Kidney (tissue), 13 donors: ENCODE measurements at regions not wholly inside any gene's neighbourhood (a gene's known extent, or its start where the extent isn't known, plus 50 kb on each side); places are given as distances from the start of the nearest gene placed in this dataset.

Source experiments
- DNase-seq, 5 donors: peaks; one replicate each; pipeline ENCODE4 v3.0.0-alpha.2; 2013 to 2020
- FAIRE-seq: peaks from 2 replicates; lab custom pipeline; 2012; peaks lifted over from hg19 to GRCh38; lab: Jason Lieb, UNC
- H3K27ac ChIP-seq, 2 donors: one replicate each; pipeline ENCODE4 v1.7.0; 2013; ENCODE audit warnings: low read depth in 2 of 2, low read length in 2 of 2, inconsistent platforms in 1 of 2
- H3K27me3 ChIP-seq: one replicate; pipeline ENCODE4 v1.7.1; 2013; ENCODE audit warnings: low read length, inconsistent platforms; ENCODE audit not compliant: control insufficient read depth, insufficient read depth
- H3K36me3 ChIP-seq, 3 donors: one replicate each; pipeline versions ENCODE4 v1.7.0 to v1.7.1; 2013; ENCODE audit warnings: low read length in 3 of 3, control low read depth in 1 of 3, inconsistent platforms in 1 of 3; ENCODE audit not compliant: insufficient read depth in 3 of 3, control insufficient read depth in 2 of 3
- H3K4me1 ChIP-seq, 3 donors: one replicate each; pipeline versions ENCODE4 v1.7.0 to v1.7.1; 2013; ENCODE audit warnings: low read length in 3 of 3, inconsistent platforms in 1 of 3, low read depth in 1 of 3; ENCODE audit not compliant: control insufficient read depth in 2 of 3, insufficient read depth in 2 of 3
- H3K4me3 ChIP-seq, 3 donors: one replicate each; pipeline versions ENCODE4 v1.7.0 to v1.8.1; 2013; ENCODE audit warnings: low read length in 3 of 3, control low read depth in 1 of 3, inconsistent platforms in 1 of 3
- H3K9ac ChIP-seq, 3 donors: one replicate each; pipeline versions ENCODE4 v1.7.0 to v1.7.1; 2013; ENCODE audit warnings: low read length in 3 of 3, control low read depth in 1 of 3, inconsistent platforms in 1 of 3
- H3K9me3 ChIP-seq, 3 donors: one replicate each; pipeline versions ENCODE4 v1.7.0 to v1.7.1; 2013; ENCODE audit warnings: low read length in 3 of 3, control low read depth in 1 of 3, inconsistent platforms in 1 of 3; ENCODE audit not compliant: control insufficient read depth in 2 of 3, insufficient read depth in 1 of 3
- intact Hi-C: fragments of 100-400 bp; cut with DNase I; formaldehyde crosslinking; loops from one replicate; pipeline ENCODE4 v1.11.1; 2022
- TF ChIP-seq, protein P1 (sequence below): IDR thresholded peaks from 3 replicates; pipeline ENCODE4 v1.5.1; 2012; ENCODE audit warnings: mild to moderate bottlenecking, moderate library complexity, borderline replicate concordance; ENCODE audit not compliant: insufficient read depth; ENCODE audit errors: extremely low read depth
- donor health status: control.
- donor health status: control.
- donor health status: control.
- donor health status: control.
- donor health status: control.
- donor health status: DM: yes; HTN: yes; CAD: no.
- donor health status: Normal renal cell carcinoma (clear cell type).

DNA sequence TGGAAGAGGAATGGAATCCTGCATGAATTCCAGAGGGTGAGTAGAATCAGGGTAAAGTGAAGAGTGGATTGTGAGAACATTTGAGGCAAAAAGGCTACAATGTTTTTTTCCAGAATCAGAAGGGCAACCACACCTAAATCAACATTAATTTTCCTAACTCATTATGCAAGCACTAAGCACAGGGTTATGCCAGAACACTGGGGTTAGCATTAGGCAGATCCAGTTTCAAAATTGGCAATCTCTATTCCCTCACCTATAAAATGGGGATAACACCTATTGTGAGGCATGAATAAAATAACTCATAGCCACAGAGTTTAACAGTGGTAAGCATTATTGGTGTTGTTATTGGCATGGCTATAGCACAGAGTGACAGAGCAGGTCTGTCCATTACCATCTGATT is 378.6 kb upstream of the FAT3 start:
- H3K9me3 ChIP-seq: no peaks in the 10 kb centered on the region
- no peaks in the 10 kb centered on the region for H3K36me3 ChIP-seq
- no peak overlapping the region for H3K4me3 ChIP-seq
- FAIRE-seq (no peak), DNase-seq (no peak)
- TF ChIP-seq, protein P1, sequence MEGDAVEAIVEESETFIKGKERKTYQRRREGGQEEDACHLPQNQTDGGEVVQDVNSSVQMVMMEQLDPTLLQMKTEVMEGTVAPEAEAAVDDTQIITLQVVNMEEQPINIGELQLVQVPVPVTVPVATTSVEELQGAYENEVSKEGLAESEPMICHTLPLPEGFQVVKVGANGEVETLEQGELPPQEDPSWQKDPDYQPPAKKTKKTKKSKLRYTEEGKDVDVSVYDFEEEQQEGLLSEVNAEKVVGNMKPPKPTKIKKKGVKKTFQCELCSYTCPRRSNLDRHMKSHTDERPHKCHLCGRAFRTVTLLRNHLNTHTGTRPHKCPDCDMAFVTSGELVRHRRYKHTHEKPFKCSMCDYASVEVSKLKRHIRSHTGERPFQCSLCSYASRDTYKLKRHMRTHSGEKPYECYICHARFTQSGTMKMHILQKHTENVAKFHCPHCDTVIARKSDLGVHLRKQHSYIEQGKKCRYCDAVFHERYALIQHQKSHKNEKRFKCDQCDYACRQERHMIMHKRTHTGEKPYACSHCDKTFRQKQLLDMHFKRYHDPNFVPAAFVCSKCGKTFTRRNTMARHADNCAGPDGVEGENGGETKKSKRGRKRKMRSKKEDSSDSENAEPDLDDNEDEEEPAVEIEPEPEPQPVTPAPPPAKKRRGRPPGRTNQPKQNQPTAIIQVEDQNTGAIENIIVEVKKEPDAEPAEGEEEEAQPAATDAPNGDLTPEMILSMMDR: no peak
- intact Hi-C loops: no loop called here
- H3K9ac ChIP-seq: no peak overlapping the region
- H3K4me1 ChIP-seq: no peaks in the 10 kb centered on the region
- H3K27ac ChIP-seq: no peak overlapping the region
- H3K27me3 ChIP-seq: no peaks in the 10 kb centered on the region

- intact Hi-C loops: no loop called here
- H3K4me3 ChIP-seq: no peak overlapping the region
- TF ChIP-seq, protein P1: no peak
- DNase-seq: no peak
- no peaks in the 10 kb centered on the region for H3K27me3 ChIP-seq
- no peak overlapping the region for H3K9ac ChIP-seq
- no peaks in the 10 kb centered on the region for H3K36me3 ChIP-seq
- no peaks in the 10 kb centered on the region for H3K9me3 ChIP-seq
- no peak for FAIRE-seq
- H3K4me1 ChIP-seq: no peaks in the 10 kb centered on the region
- no peak overlapping the region for H3K27ac ChIP-seq
These were observed 383.9 kb upstream of the FAT3 start for GRCh38 chr11:91840640-91841240.

- H3K27ac ChIP-seq: no peak overlapping the region
- no peaks in the 10 kb centered on the region for H3K36me3 ChIP-seq
- no peaks in the 10 kb centered on the region for H3K4me1 ChIP-seq
- TF ChIP-seq, protein P1: no peak
- DNase-seq (no peak), FAIRE-seq (no peak)
- no peak overlapping the region for H3K9ac ChIP-seq
- no peak overlapping the region for H3K4me3 ChIP-seq
- H3K9me3 ChIP-seq: no peaks in the 10 kb centered on the region
- intact Hi-C loops: no loop called here
- H3K27me3 ChIP-seq: no peaks in the 10 kb centered on the region
These were observed 386.9 kb upstream of the FAT3 start for GRCh38 chr11:91837411-91838330.
